SK-N-SH treated with all-trans-retinoic acid at 6 μM for 48 hours (cell line): ENCODE measurements at regions not wholly inside any gene's neighbourhood (a gene's known extent, or its start where the extent isn't known, plus 50 kb on each side); places are given as distances from the start of the nearest gene placed in this dataset.

Source experiments
- ATAC-seq: fragments of 200-7000 bp; cut with Tn5 transposase; 3 replicates; pipeline ENCODE4 v1.9.1; 2020; ENCODE audit warnings: mild to moderate bottlenecking, moderate library complexity
- BACH2 ChIP-seq: fragments of 250-450 bp; sonication (Bioruptor Pico); IDR thresholded peaks from 2 replicates; pipeline ENCODE4 v1.9.0; 2021; ENCODE audit warnings: mild to moderate bottlenecking, borderline replicate concordance
- CSDC2 ChIP-seq: fragments of 250-450 bp; sonication (Bioruptor Pico); IDR thresholded peaks from 2 replicates; pipeline ENCODE4 v1.5.0; 2020; ENCODE audit warnings: mild to moderate bottlenecking, moderate library complexity
- ESRRG ChIP-seq: fragments of 250-450 bp; sonication (Bioruptor Pico); IDR thresholded peaks from 2 replicates; pipeline ENCODE4 v1.6.1; 2021; ENCODE audit warnings: mild to moderate bottlenecking
- GLIS3 ChIP-seq: fragments of 250-450 bp; sonication (Bioruptor Pico); IDR thresholded peaks from 2 replicates; pipeline ENCODE4 v1.5.0; 2020; ENCODE audit warnings: mild to moderate bottlenecking, moderate library complexity
- ISL1 ChIP-seq: fragments of 250-450 bp; sonication (Bioruptor Pico); IDR thresholded peaks from 2 replicates; pipeline ENCODE4 v2.1.2; 2022; ENCODE audit warnings: mild to moderate bottlenecking, moderate library complexity
- PPARA ChIP-seq: fragments of 250-450 bp; sonication (Bioruptor Pico); IDR thresholded peaks from 2 replicates; pipeline ENCODE4 v1.5.0; 2020; ENCODE audit warnings: mild to moderate bottlenecking, borderline replicate concordance
- RARB ChIP-seq: fragments of 250-450 bp; sonication (Bioruptor Pico); IDR thresholded peaks from 2 replicates; pipeline ENCODE4 v1.8.0; 2021; ENCODE audit warnings: mild to moderate bottlenecking, moderate library complexity
- SNAI2 ChIP-seq: fragments of 250-450 bp; sonication (Bioruptor Pico); IDR thresholded peaks from 2 replicates; pipeline ENCODE4 v1.5.0; 2020; ENCODE audit warnings: mild to moderate bottlenecking, moderate library complexity
- TCF4 ChIP-seq: fragments of 250-450 bp; sonication (Bioruptor Pico); IDR thresholded peaks from 2 replicates; pipeline ENCODE4 v1.8.0; 2021; ENCODE audit warnings: mild to moderate bottlenecking, moderate library complexity, borderline replicate concordance
- TOX ChIP-seq: fragments of 250-450 bp; sonication (Bioruptor Pico); IDR thresholded peaks from 2 replicates; pipeline ENCODE4 v1.8.0; 2021; ENCODE audit warnings: mild to moderate bottlenecking, moderate library complexity, borderline replicate concordance
- ZC3H10 ChIP-seq: fragments of 250-450 bp; sonication (Bioruptor Pico); IDR thresholded peaks from 2 replicates; pipeline ENCODE4 v1.5.1; 2021; ENCODE audit warnings: mild to moderate bottlenecking, moderate library complexity
- ZFP3 ChIP-seq: fragments of 250-450 bp; sonication (Bioruptor Pico); IDR thresholded peaks from 2 replicates; pipeline ENCODE4 v1.5.0; 2020; ENCODE audit warnings: mild to moderate bottlenecking, moderate library complexity
- ZFP30 ChIP-seq: fragments of 450-650 bp; formaldehyde crosslinking; IDR thresholded peaks from 2 replicates; pipeline ENCODE4 v1.5.0; 2022; ENCODE audit warnings: mild to moderate bottlenecking, moderate library complexity
- ZNF565 ChIP-seq: fragments of 450-650 bp; formaldehyde crosslinking; conservative IDR thresholded peaks from 2 replicates; pipeline ENCODE4 v1.5.0; 2020; ENCODE audit warnings: low read depth, mild to moderate bottlenecking, moderate library complexity
- ZNF70 ChIP-seq: fragments of 450-650 bp; formaldehyde crosslinking; IDR thresholded peaks from 2 replicates; pipeline ENCODE4 v1.5.0; 2020; ENCODE audit warnings: mild to moderate bottlenecking, moderate library complexity
- ZNF8 ChIP-seq: fragments of 450-650 bp; formaldehyde crosslinking; IDR thresholded peaks from 2 replicates; pipeline ENCODE4 v1.5.0; 2020; ENCODE audit warnings: mild to moderate bottlenecking, moderate library complexity
- TF ChIP-seq, protein P1 (sequence below): fragments of 250-450 bp; sonication (Bioruptor Pico); IDR thresholded peaks from 2 replicates; pipeline ENCODE4 v1.8.0; 2020; ENCODE audit warnings: mild to moderate bottlenecking, moderate library complexity, borderline replicate concordance
- TF ChIP-seq, protein P2 (sequence below): fragments of 250-450 bp; sonication (Bioruptor Pico); IDR thresholded peaks from 2 replicates; pipeline ENCODE4 v1.5.0; 2020; ENCODE audit warnings: mild to moderate bottlenecking, moderate library complexity
- TF ChIP-seq, protein P3 (sequence below): fragments of 250-450 bp; sonication (Bioruptor Pico); IDR thresholded peaks from 2 replicates; pipeline ENCODE4 v1.5.1; 2021; ENCODE audit warnings: mild to moderate bottlenecking, moderate library complexity

DNA sequence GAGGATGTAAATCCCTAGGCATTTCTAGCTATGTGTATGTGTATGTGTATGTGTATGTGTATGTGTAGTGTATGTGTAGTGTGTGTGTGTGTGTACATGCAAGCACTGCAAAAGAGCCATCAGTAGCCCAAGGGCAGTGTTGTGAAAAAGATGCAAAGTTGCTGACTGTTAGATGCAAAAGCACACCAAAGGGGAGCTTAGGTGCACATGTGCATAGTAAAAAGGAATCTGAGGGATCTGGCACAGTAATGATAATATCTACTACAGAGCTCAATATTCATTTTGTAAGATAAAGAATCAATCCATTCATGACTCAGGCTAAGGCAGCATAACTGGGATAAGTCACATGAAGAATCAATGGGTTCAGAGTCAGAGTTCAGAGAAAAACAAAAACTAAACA lies 80.2 kb downstream of the TMEM47 start:
- TF ChIP-seq TOX (no peak), ZNF565 (CRISPR knock-in tag) (no peak), ZNF70 (CRISPR knock-in tag) (no peak), TCF4 (no peak), CSDC2 (CRISPR knock-in tag) (no peak), ZFP3 (CRISPR knock-in tag) (no peak)

DNA sequence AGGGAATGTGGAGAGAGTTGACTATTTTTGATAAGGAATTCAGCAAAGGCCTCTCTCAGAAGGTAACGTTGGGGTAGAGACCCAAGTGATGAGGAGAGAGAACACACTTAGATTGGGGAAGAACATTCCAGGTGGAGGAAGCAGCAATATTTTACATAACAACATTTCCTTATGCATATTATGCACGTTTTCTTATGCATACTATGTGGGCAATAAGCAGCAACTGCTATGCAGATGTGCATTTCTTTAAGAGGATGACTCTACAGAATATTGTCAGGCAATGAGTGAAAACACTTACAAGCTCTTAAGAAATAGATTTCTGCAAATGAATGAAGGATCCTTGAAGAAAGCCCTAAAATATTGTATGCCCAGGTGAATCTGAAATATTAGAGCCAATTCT lies 91.1 kb downstream of the TMEM47 start:
- TF ChIP-seq BACH2 (CRISPR knock-in tag) (no peak), ZNF8 (CRISPR knock-in tag) (no peak), ISL1 (CRISPR knock-in tag) (no peak), ZC3H10 (CRISPR knock-in tag) (no peak), ZFP3 (CRISPR knock-in tag) (no peak), PPARA (CRISPR knock-in tag) (no peak), ZFP30 (no peak), TOX (no peak), ESRRG (CRISPR knock-in tag) (no peak), ZNF70 (CRISPR knock-in tag) (no peak), GLIS3 (no peak)
- TF ChIP-seq, protein P1, sequence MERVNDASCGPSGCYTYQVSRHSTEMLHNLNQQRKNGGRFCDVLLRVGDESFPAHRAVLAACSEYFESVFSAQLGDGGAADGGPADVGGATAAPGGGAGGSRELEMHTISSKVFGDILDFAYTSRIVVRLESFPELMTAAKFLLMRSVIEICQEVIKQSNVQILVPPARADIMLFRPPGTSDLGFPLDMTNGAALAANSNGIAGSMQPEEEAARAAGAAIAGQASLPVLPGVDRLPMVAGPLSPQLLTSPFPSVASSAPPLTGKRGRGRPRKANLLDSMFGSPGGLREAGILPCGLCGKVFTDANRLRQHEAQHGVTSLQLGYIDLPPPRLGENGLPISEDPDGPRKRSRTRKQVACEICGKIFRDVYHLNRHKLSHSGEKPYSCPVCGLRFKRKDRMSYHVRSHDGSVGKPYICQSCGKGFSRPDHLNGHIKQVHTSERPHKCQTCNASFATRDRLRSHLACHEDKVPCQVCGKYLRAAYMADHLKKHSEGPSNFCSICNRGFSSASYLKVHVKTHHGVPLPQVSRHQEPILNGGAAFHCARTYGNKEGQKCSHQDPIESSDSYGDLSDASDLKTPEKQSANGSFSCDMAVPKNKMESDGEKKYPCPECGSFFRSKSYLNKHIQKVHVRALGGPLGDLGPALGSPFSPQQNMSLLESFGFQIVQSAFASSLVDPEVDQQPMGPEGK = no peak
- TF ChIP-seq, all 23 proteins: peak for 0
- ATAC-seq = no peak

More for the DNA sequence above, 80.2 kb downstream of the TMEM47 start:
- ATAC-seq = no peak

DNA sequence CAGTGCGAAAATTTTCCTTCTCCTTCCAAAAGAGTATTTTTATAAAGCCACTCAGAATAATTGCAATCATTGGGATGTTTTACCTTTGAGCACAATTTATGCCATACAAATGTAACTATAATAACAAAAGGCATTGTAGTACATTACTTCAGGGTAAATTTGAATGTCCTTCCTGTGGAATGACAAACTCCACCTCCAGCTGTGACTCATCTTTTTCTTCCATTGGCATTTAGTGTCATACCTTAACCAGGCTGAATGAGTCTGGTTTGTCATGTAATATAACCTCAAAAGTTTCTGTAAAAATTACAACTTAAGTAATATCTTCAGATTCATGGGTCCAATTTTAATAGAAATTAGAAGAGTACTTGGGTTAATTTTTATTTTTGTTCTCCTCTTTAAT lies 93.3 kb downstream of the TMEM47 start:
- TF ChIP-seq, protein P2, sequence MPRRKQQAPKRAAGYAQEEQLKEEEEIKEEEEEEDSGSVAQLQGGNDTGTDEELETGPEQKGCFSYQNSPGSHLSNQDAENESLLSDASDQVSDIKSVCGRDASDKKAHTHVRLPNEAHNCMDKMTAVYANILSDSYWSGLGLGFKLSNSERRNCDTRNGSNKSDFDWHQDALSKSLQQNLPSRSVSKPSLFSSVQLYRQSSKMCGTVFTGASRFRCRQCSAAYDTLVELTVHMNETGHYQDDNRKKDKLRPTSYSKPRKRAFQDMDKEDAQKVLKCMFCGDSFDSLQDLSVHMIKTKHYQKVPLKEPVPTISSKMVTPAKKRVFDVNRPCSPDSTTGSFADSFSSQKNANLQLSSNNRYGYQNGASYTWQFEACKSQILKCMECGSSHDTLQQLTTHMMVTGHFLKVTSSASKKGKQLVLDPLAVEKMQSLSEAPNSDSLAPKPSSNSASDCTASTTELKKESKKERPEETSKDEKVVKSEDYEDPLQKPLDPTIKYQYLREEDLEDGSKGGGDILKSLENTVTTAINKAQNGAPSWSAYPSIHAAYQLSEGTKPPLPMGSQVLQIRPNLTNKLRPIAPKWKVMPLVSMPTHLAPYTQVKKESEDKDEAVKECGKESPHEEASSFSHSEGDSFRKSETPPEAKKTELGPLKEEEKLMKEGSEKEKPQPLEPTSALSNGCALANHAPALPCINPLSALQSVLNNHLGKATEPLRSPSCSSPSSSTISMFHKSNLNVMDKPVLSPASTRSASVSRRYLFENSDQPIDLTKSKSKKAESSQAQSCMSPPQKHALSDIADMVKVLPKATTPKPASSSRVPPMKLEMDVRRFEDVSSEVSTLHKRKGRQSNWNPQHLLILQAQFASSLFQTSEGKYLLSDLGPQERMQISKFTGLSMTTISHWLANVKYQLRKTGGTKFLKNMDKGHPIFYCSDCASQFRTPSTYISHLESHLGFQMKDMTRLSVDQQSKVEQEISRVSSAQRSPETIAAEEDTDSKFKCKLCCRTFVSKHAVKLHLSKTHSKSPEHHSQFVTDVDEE (CRISPR knock-in tag) = no peak
- TF ChIP-seq ZFP3 (CRISPR knock-in tag) (no peak), RARB (CRISPR knock-in tag) (no peak), ZNF8 (CRISPR knock-in tag) (no peak), SNAI2 (no peak), ZNF70 (CRISPR knock-in tag) (no peak), TOX (no peak)
- TF ChIP-seq, protein P3, sequence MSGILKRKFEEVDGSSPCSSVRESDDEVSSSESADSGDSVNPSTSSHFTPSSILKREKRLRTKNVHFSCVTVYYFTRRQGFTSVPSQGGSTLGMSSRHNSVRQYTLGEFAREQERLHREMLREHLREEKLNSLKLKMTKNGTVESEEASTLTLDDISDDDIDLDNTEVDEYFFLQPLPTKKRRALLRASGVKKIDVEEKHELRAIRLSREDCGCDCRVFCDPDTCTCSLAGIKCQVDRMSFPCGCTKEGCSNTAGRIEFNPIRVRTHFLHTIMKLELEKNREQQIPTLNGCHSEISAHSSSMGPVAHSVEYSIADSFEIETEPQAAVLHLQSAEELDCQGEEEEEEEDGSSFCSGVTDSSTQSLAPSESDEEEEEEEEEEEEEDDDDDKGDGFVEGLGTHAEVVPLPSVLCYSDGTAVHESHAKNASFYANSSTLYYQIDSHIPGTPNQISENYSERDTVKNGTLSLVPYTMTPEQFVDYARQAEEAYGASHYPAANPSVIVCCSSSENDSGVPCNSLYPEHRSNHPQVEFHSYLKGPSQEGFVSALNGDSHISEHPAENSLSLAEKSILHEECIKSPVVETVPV (CRISPR knock-in tag) = no peak
- TF ChIP-seq, all 23 proteins: peak for 0
- no peak for ATAC-seq

DNA sequence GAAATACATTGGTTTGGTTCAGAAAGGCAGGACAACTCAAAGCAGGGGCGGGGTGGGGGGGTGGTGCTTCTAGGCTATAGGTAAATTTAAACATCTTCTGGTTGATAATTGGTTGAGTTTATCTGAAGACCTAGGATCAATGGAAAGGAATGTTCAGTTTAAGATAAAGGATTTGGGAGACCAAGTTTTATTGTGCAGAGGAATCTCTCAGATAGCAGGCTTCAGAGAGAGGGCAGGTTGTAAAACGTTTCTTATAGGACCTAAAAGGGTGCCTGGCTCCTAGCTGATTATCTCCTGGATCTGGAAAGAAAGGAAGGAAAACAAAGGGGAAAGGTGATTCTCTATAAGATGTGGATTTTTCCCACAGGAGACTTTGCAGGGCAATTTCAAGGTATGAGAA lies 94.0 kb downstream of the TMEM47 start:
- no peak for ATAC-seq
- TF ChIP-seq, protein P3 (CRISPR knock-in tag) = no peak
- TF ChIP-seq, protein P2 (CRISPR knock-in tag) = no peak
- TF ChIP-seq GLIS3 = no peak
